NCI-H748 (cell line): ENCODE measurements at regions not wholly inside any gene's neighbourhood (a gene's known extent, or its start where the extent isn't known, plus 50 kb on each side); places are given as distances from the start of the nearest gene placed in this dataset.
A peak's percentile ranks its signal among the peaks of the same experiment; 100 is the strongest.
"Not testable (repeated sequence)": the region's sequence is repeated elsewhere in the genome, so short reads cannot be mapped to it uniquely, and the experiment has no call there.

Source experiments
- DNase-seq: peaks from one replicate; lab custom pipeline; 2025; ENCODE audit not compliant: unreplicated experiment; lab: John Stamatoyannopoulos, UW

GRCh38 chr6:65988006-65988405 is 281.0 kb upstream of the EYS start:
- DNase-seq, result no peak

- no peak for DNase-seq
These were observed 277.1 kb upstream of the EYS start for GRCh38 chr6:65984089-65984488.

- no peak for DNase-seq
These were observed 272.1 kb upstream of the EYS start for GRCh38 chr6:65979120-65979519.

GRCh38 chr6:65971252-65971651 is 264.2 kb upstream of the EYS start:
- DNase-seq, result not testable (repeated sequence)

- DNase-seq, result no peak
These were observed 257.2 kb upstream of the EYS start for GRCh38 chr6:65964261-65964660.

- no peak for DNase-seq
These were observed 248.0 kb upstream of the EYS start for GRCh38 chr6:65955034-65955433.

GRCh38 chr6:65948062-65948461 is 241.0 kb upstream of the EYS start:
- DNase-seq, result no peak

- no peak for DNase-seq
These were observed 236.5 kb upstream of the EYS start for GRCh38 chr6:65943548-65943947.

- DNase-seq, result no peak
These were observed 236.0 kb upstream of the EYS start for GRCh38 chr6:65943051-65943450.

- DNase-seq, result no peak
These were observed 231.0 kb upstream of the EYS start for GRCh38 chr6:65938000-65938399.

GRCh38 chr6:65935412-65935811 is 228.4 kb upstream of the EYS start:
- no peak for DNase-seq

GRCh38 chr6:65933390-65933789 is 226.4 kb upstream of the EYS start:
- DNase-seq, result no peak

- DNase-seq, result no peak
These were observed 220.1 kb upstream of the EYS start for GRCh38 chr6:65927141-65927540.

- DNase-seq, result peak; percentile 24
These were observed 217.4 kb upstream of the EYS start for GRCh38 chr6:65924411-65924810.

GRCh38 chr6:65922049-65922448 is 215.0 kb upstream of the EYS start:
- no peak for DNase-seq

GRCh38 chr6:65908065-65908464 is 201.0 kb upstream of the EYS start:
- DNase-seq, result no peak

- DNase-seq, result no peak
These were observed 197.0 kb upstream of the EYS start for GRCh38 chr6:65903992-65904391.

- DNase-seq, result no peak
These were observed 193.9 kb upstream of the EYS start for GRCh38 chr6:65900928-65901327.

- DNase-seq, result no peak
These were observed 189.1 kb upstream of the EYS start for GRCh38 chr6:65896140-65896539.

GRCh38 chr6:65876668-65877067 is 169.6 kb upstream of the EYS start:
- DNase-seq, result no peak

GRCh38 chr6:65852369-65852852 is 145.4 kb upstream of the EYS start:
- no peak for DNase-seq

GRCh38 chr6:65830151-65830550 is 123.1 kb upstream of the EYS start:
- DNase-seq, result no peak

- DNase-seq, result no peak
These were observed 112.1 kb upstream of the EYS start for GRCh38 chr6:65819152-65819551.

- no peak for DNase-seq
These were observed 111.5 kb upstream of the EYS start for GRCh38 chr6:65818576-65818975.
